Ascending aorta (tissue), 2 donors: ENCODE measurements at regions not wholly inside any gene's neighbourhood (a gene's known extent, or its start where the extent isn't known, plus 50 kb on each side); places are given as distances from the start of the nearest gene placed in this dataset.

Experiments
- DNase-seq, 2 donors: peaks; one replicate each; pipeline ENCODE4 v3.0.0-alpha.2; 2019; ENCODE audit warnings: low spot score in 2 of 2
- H3K27ac ChIP-seq, 2 donors: fragments of 200-600 bp; sonication (generic); one replicate each; pipeline ENCODE4 v1.5.1; 2016 to 2017; ENCODE audit warnings: mild to moderate bottlenecking in 1 of 2
- H3K27me3 ChIP-seq: fragments of 200-600 bp; sonication (generic); one replicate; pipeline ENCODE4 v1.5.1; 2017
- H3K36me3 ChIP-seq, 2 donors: fragments of 200-600 bp; sonication (generic); one replicate each; pipeline ENCODE4 v1.5.1; 2016
- H3K4me1 ChIP-seq, 2 donors: fragments of 200-600 bp; sonication (generic); one replicate each; pipeline ENCODE4 v1.5.1; 2016 to 2017; ENCODE audit warnings: mild to moderate bottlenecking in 1 of 2
- H3K4me3 ChIP-seq, 2 donors: fragments of 200-600 bp; sonication (generic); one replicate each; pipeline ENCODE4 v1.5.1; 2016 to 2017; ENCODE audit warnings: mild to moderate bottlenecking in 1 of 2
- H3K9me3 ChIP-seq, 2 donors: fragments of 200-600 bp; sonication (generic); one replicate each; pipeline ENCODE4 v1.5.1; 2016
- CTCF ChIP-seq, 3 experiments: fragments of 200-600 bp in 2 of 3; fragments of 450-650 bp in 1 of 3; sonication (generic) in 2 of 3; IDR thresholded peaks; one replicate each; pipeline ENCODE4 v1.5.1; 2016 to 2019; ENCODE audit warnings: antibody characterized with exemption in 3 of 3, mild to moderate bottlenecking in 1 of 3, moderate library complexity in 1 of 3
- intact Hi-C: fragments of 100-400 bp; cut with DNase I; formaldehyde crosslinking; loops from one replicate; pipeline ENCODE4 v1.15.1; 2023

DNA sequence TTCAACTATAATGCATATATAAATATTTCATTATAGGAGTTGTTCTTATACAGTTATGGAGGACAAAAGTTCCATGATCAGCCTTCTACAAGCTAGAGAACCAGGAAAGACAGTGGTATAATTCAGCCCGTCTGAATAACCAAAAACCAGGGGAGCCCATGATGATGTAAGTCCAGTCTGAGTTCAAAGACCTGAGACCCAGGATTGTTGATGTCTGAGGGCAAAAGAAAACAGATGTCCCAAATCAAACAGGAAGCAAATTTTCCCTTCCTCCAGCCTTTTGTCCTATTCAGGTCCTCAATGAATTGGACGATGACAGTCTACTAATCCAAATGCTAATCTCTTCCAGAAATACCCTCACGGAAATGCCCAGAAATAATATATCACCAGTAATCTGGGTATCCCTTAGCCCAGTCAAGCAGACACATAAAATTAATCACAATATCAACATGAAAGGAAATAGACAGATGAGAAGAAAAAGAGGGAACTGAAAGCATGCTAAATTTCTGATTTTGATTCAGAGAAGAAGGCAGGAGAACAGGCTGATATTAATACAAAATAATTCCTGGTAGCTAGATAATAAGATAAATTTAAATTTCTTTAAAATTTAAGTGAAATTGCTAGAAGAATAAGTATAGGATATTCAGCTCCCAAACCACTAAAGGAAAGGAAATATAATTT is 255.6 kb upstream of the CTAGE1 start:
- Histone ChIP-seq H3K27me3 (no peaks in the 10 kb centered on the region), H3K27ac (no peak overlapping the region), H3K4me1 (no peaks in the 10 kb centered on the region), H3K9me3 (peaks cover 4% of the 10 kb centered on the region in 2 donors), H3K36me3 (no peaks in the 10 kb centered on the region), H3K4me3 (no peak overlapping the region)
- intact Hi-C loops = no loop called here
- no peak for DNase-seq
- no peak for TF ChIP-seq CTCF (IDR thresholded peaks at IDR 0.05)

DNA sequence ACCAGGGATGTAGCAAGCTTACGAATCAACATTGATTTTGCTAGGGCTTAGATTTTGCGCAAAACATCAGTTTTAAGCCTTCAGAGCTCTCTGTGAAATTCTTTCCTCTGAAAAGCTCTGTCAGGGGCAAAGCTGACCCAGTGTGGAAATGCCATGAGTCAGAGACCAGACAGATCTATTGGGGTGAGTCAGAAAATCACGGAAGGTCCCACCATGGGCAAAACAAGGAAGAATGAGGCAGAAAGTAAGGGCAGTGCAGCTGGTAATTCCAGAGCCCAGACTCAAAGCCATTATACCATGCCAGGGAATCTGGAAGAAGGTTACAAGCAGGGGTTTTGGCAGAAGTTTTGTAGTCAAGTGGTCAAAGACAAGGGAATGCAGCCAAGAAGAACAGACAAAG is 256.6 kb upstream of the CTAGE1 start:
- Histone ChIP-seq H3K27me3 (no peaks in the 10 kb centered on the region), H3K9me3 (peaks cover 4% of the 10 kb centered on the region in 2 donors), H3K36me3 (no peaks in the 10 kb centered on the region), H3K27ac (no peak overlapping the region), H3K4me1 (no peaks in the 10 kb centered on the region), H3K4me3 (no peak overlapping the region)
- no peak for DNase-seq
- intact Hi-C loops = no loop called here
- no peak for TF ChIP-seq CTCF (IDR thresholded peaks at IDR 0.05)

DNA sequence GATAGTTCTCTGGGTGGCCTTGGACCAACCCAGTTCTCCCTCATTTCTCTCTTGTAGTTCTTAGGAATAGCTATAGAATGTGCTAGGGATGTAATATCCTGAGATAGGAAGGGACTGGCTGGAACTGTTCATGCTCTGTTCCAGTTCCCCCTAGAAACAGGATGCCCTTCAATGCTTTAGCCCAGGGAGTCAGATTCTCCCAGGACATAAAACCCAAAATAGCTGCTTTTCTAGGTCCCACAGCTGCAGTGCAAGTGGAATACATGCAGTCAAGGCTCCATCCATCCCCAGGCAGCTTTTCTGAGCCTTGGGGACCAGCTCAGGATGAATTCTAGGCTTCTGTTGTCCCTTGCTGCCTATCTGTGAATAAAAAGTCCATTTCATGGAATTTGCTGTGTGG is 257.3 kb upstream of the CTAGE1 start:
- Histone ChIP-seq H3K27me3 (no peaks in the 10 kb centered on the region), H3K36me3 (no peaks in the 10 kb centered on the region), H3K4me3 (no peak overlapping the region), H3K27ac (no peak overlapping the region), H3K9me3 (peaks cover 4% of the 10 kb centered on the region in 2 donors), H3K4me1 (no peaks in the 10 kb centered on the region)
- intact Hi-C loops = no loop called here
- no peak for DNase-seq
- TF ChIP-seq CTCF (IDR thresholded peaks at IDR 0.05) = no peak

DNA sequence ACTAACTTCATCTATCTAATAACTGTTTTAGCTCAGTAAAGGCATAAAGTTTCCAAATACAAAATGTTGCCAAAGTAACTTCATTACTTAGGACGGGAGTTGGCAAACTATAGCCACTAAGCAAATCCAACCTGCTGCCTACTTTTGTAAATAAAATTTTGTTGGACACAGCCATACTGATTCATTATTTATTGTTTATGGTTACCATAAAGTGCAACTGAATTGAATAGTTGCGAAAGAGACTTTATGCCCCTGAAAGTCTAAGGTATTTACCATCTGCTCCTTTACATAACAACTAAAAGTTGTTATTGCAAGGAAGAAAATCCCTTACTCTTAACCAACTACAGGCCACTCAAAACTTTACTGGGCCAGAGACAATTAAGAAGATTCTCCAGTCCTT is 256.7 kb upstream of the RBBP8 start:
- no peak overlapping the region for H3K27ac ChIP-seq
- TF ChIP-seq CTCF (IDR thresholded peaks at IDR 0.05) = no peak

GRCh38 chr18:22678486-22678885 is 254.6 kb upstream of the RBBP8 start:
- DNase-seq = no peak
- Histone ChIP-seq H3K4me3 (no peak overlapping the region), H3K4me1 (peaks cover 0 to 4% of the 10 kb centered on the region in 2 donors), H3K36me3 (no peaks in the 10 kb centered on the region), H3K9me3 (peaks cover 4% of the 10 kb centered on the region in 2 donors), H3K27ac (no peak overlapping the region), H3K27me3 (no peaks in the 10 kb centered on the region)
- TF ChIP-seq CTCF (IDR thresholded peaks at IDR 0.05) = no peak
- intact Hi-C loops = no loop called here

More for the DNA sequence above, 256.7 kb upstream of the RBBP8 start:
- Histone ChIP-seq H3K36me3 (no peaks in the 10 kb centered on the region), H3K9me3 (peaks cover 4% of the 10 kb centered on the region in 2 donors), H3K27me3 (no peaks in the 10 kb centered on the region), H3K4me3 (no peak overlapping the region), H3K4me1 (no peaks in the 10 kb centered on the region)
- intact Hi-C loops = no loop called here
- DNase-seq = no peak

DNA sequence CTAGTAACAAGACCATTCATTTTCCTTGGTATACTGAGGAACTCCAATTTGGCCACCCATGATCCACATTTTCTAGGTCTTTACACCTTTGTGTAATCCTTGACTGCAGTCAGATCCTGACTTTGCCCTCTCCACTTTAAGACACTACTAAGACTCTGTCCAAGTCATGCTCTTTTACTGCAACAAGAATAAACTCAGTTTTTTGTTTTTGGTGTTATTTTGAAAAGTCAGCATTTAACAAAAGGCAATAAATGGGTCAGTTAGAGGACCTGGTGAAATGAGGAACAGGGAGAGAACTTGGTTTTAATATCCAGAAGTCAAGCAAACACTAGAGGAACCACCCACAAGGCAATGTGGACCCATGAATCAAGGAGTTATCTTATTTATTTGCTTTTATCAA is 252.2 kb upstream of the RBBP8 start:
- no peaks in the 10 kb centered on the region for H3K36me3 ChIP-seq
- no peak for DNase-seq
- intact Hi-C loops = no loop called here
- no peaks in the 10 kb centered on the region for H3K27me3 ChIP-seq
- H3K4me3 ChIP-seq = no peak overlapping the region
- no peak for TF ChIP-seq CTCF (IDR thresholded peaks at IDR 0.05)
- H3K9me3 ChIP-seq = no peaks in the 10 kb centered on the region
- H3K4me1 ChIP-seq = peaks cover 0 to 4% of the 10 kb centered on the region in 2 donors
- H3K27ac ChIP-seq = no peak overlapping the region
